ENCODE measurements at regions not wholly inside any gene's neighbourhood (a gene's known extent, or its start where the extent isn't known, plus 50 kb on each side); places are given as distances from the start of the nearest gene placed in this dataset.

DNA sequence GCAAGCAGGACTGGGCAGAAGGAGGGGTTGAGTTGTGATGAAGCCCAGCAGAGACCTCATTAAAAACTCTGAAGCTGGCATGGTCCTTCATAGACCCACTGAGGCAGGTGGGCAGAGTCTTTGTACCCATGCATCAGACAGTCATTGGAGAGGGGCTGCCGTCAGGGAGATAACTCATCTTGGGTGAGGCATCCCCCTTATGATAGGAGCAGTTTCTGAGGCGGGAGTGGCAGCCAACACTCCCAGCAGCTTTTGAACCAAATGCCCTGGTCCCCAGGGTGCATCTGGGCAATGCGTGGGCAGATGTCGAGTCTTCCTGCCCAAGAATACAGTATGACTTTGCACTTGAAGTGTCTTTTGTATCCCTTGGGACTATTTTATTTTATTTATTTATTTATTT lies 68.1 kb downstream of the HTR5A start:
- no peaks in the 10 kb centered on the region for H3K9me3 ChIP-seq (ENCODE audit: control insufficient read depth in 2 of 2, low read length in 2 of 2)
- no peak overlapping the region for H3K27ac ChIP-seq (ENCODE audit: low read depth in 2 of 2, low read length in 2 of 2)
- no peak overlapping the region for H3K4me3 ChIP-seq (ENCODE audit: low read length in 2 of 2)
- peaks cover 2 to 5% of the 10 kb centered on the region in 2 donors for H3K27me3 ChIP-seq (ENCODE audit: control insufficient read depth in 2 of 2, insufficient read depth in 2 of 2, low read length in 2 of 2)
- H3K4me1 ChIP-seq (ENCODE audit: control insufficient read depth in 2 of 2, insufficient read depth in 2 of 2, low read length in 2 of 2), result no peaks in the 10 kb centered on the region
- no peak overlapping the region for H3K9ac ChIP-seq (ENCODE audit: low read depth in 1 of 2, low read length in 2 of 2)
- no peaks in the 10 kb centered on the region for H3K36me3 ChIP-seq (ENCODE audit: control insufficient read depth in 2 of 2, insufficient read depth in 2 of 2, low read length in 2 of 2)

DNA sequence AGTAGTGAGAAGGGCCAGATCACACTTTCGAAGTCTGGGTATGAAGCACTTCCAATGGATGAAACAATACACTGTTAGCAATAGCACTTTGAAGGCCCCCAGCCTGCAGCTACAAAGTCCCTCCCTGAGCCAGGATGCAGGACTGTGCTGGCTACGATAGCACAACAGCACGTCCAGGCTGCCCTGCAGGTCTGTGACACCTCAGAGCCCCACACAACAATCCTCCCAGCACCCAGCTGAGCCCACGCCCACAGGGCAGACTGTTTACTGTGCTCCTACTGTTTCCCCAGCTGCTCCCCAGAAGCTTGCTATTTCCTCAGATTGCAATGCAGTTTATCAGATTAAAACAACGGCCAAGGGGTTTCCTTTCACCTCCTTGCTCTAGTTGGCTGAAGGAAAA lies 71.4 kb downstream of the HTR5A start:
- Histone ChIP-seq H3K36me3 (ENCODE audit: control insufficient read depth in 2 of 2, insufficient read depth in 2 of 2, low read length in 2 of 2) (no peaks in the 10 kb centered on the region), H3K4me3 (ENCODE audit: low read length in 2 of 2) (no peak overlapping the region), H3K9me3 (ENCODE audit: control insufficient read depth in 2 of 2, low read length in 2 of 2) (no peaks in the 10 kb centered on the region), H3K9ac (ENCODE audit: low read depth in 1 of 2, low read length in 2 of 2) (no peak overlapping the region), H3K4me1 (ENCODE audit: control insufficient read depth in 2 of 2, insufficient read depth in 2 of 2, low read length in 2 of 2) (no peaks in the 10 kb centered on the region), H3K27me3 (ENCODE audit: control insufficient read depth in 2 of 2, insufficient read depth in 2 of 2, low read length in 2 of 2) (peaks cover 2 to 5% of the 10 kb centered on the region in 2 donors), H3K27ac (ENCODE audit: low read depth in 2 of 2, low read length in 2 of 2) (no peak overlapping the region)

GRCh38 chr7:155143381-155143780 lies 73.3 kb downstream of the HTR5A start:
- no peak overlapping the region for H3K9ac ChIP-seq (ENCODE audit: low read depth in 1 of 2, low read length in 2 of 2)
- H3K9me3 ChIP-seq (ENCODE audit: control insufficient read depth in 2 of 2, low read length in 2 of 2), result no peaks in the 10 kb centered on the region
- H3K27me3 ChIP-seq (ENCODE audit: control insufficient read depth in 2 of 2, insufficient read depth in 2 of 2, low read length in 2 of 2), result peaks cover 2 to 5% of the 10 kb centered on the region in 2 donors
- H3K4me3 ChIP-seq (ENCODE audit: low read length in 2 of 2), result no peak overlapping the region
- H3K4me1 ChIP-seq (ENCODE audit: control insufficient read depth in 2 of 2, insufficient read depth in 2 of 2, low read length in 2 of 2), result no peaks in the 10 kb centered on the region
- no peaks in the 10 kb centered on the region for H3K36me3 ChIP-seq (ENCODE audit: control insufficient read depth in 2 of 2, insufficient read depth in 2 of 2, low read length in 2 of 2)
- H3K27ac ChIP-seq (ENCODE audit: low read depth in 2 of 2, low read length in 2 of 2), result no peak overlapping the region

- Histone ChIP-seq H3K4me3 (ENCODE audit: low read length in 2 of 2) (no peak overlapping the region), H3K27me3 (ENCODE audit: control insufficient read depth in 2 of 2, insufficient read depth in 2 of 2, low read length in 2 of 2) (peaks cover 2 to 5% of the 10 kb centered on the region in 2 donors), H3K9ac (ENCODE audit: low read depth in 1 of 2, low read length in 2 of 2) (no peak overlapping the region), H3K27ac (ENCODE audit: low read depth in 2 of 2, low read length in 2 of 2) (no peak overlapping the region), H3K4me1 (ENCODE audit: control insufficient read depth in 2 of 2, insufficient read depth in 2 of 2, low read length in 2 of 2) (no peaks in the 10 kb centered on the region), H3K9me3 (ENCODE audit: control insufficient read depth in 2 of 2, low read length in 2 of 2) (no peaks in the 10 kb centered on the region), H3K36me3 (ENCODE audit: control insufficient read depth in 2 of 2, insufficient read depth in 2 of 2, low read length in 2 of 2) (no peaks in the 10 kb centered on the region)
These were observed 74.2 kb downstream of the HTR5A start for GRCh38 chr7:155144371-155144770.

GRCh38 chr7:155145477-155146255 lies 75.5 kb downstream of the HTR5A start:
- Histone ChIP-seq H3K4me1 (ENCODE audit: control insufficient read depth in 2 of 2, insufficient read depth in 2 of 2, low read length in 2 of 2) (no peaks in the 10 kb centered on the region), H3K9ac (ENCODE audit: low read depth in 1 of 2, low read length in 2 of 2) (no peak overlapping the region), H3K27ac (ENCODE audit: low read depth in 2 of 2, low read length in 2 of 2) (no peak overlapping the region), H3K9me3 (ENCODE audit: control insufficient read depth in 2 of 2, low read length in 2 of 2) (no peaks in the 10 kb centered on the region), H3K36me3 (ENCODE audit: control insufficient read depth in 2 of 2, insufficient read depth in 2 of 2, low read length in 2 of 2) (no peaks in the 10 kb centered on the region), H3K4me3 (ENCODE audit: low read length in 2 of 2) (no peak overlapping the region), H3K27me3 (ENCODE audit: control insufficient read depth in 2 of 2, insufficient read depth in 2 of 2, low read length in 2 of 2) (peaks cover 0 to 2% of the 10 kb centered on the region in 2 donors)

DNA sequence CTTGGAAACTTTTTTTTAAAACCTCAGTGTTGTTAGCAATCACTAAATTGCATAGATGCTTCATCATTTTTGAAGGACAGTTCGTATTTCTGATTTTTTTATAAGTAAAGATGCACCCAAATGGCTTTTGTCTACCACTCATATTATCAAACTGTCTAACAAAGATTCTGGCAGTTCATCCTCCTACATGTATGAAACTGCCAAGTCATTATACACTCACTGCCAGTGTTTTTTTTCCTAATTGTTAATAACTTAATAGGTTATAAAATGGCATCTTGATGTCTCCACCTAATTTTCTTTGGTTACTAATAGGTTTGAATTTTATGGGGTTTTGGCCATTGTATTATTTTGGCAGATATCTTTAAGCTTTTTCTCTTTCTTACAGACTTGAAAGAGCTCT lies 77.0 kb downstream of the HTR5A start:
- peaks cover 0 to under 1% of the 10 kb centered on the region in 2 donors for H3K27me3 ChIP-seq (ENCODE audit: control insufficient read depth in 2 of 2, insufficient read depth in 2 of 2, low read length in 2 of 2)
- H3K9me3 ChIP-seq (ENCODE audit: control insufficient read depth in 2 of 2, low read length in 2 of 2), result no peaks in the 10 kb centered on the region
- no peak overlapping the region for H3K4me3 ChIP-seq (ENCODE audit: low read length in 2 of 2)
- no peak overlapping the region for H3K9ac ChIP-seq (ENCODE audit: low read depth in 1 of 2, low read length in 2 of 2)
- no peaks in the 10 kb centered on the region for H3K4me1 ChIP-seq (ENCODE audit: control insufficient read depth in 2 of 2, insufficient read depth in 2 of 2, low read length in 2 of 2)
- H3K36me3 ChIP-seq (ENCODE audit: control insufficient read depth in 2 of 2, insufficient read depth in 2 of 2, low read length in 2 of 2), result no peaks in the 10 kb centered on the region
- H3K27ac ChIP-seq (ENCODE audit: low read depth in 2 of 2, low read length in 2 of 2), result no peak overlapping the region

DNA sequence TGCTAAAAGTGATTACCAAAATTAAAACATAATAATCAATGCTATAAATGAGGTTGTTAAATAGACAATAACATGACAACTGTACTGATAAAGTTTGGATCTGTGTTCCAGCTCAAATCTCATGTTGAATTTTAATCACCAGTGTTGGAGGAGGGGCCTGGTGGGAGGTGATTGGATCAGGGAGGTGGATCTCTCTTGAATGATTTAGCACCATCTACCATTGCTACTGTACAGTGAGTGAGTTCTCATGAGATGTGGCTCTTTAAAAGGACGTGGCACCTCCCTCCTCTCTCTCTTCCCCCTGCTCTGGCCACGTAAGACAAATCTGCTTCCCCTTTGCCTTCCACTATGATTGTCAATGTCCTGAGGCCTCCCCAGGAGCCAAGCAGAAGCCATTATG lies 77.5 kb downstream of the HTR5A start:
- no peaks in the 10 kb centered on the region for H3K4me1 ChIP-seq (ENCODE audit: control insufficient read depth in 2 of 2, insufficient read depth in 2 of 2, low read length in 2 of 2)
- H3K4me3 ChIP-seq (ENCODE audit: low read length in 2 of 2), result no peak overlapping the region
- H3K9ac ChIP-seq (ENCODE audit: low read depth in 1 of 2, low read length in 2 of 2), result no peak overlapping the region
- H3K36me3 ChIP-seq (ENCODE audit: control insufficient read depth in 2 of 2, insufficient read depth in 2 of 2, low read length in 2 of 2), result no peaks in the 10 kb centered on the region
- no peaks in the 10 kb centered on the region for H3K27me3 ChIP-seq (ENCODE audit: control insufficient read depth in 2 of 2, insufficient read depth in 2 of 2, low read length in 2 of 2)
- H3K9me3 ChIP-seq (ENCODE audit: control insufficient read depth in 2 of 2, low read length in 2 of 2), result no peaks in the 10 kb centered on the region
- no peak overlapping the region for H3K27ac ChIP-seq (ENCODE audit: low read depth in 2 of 2, low read length in 2 of 2)

DNA sequence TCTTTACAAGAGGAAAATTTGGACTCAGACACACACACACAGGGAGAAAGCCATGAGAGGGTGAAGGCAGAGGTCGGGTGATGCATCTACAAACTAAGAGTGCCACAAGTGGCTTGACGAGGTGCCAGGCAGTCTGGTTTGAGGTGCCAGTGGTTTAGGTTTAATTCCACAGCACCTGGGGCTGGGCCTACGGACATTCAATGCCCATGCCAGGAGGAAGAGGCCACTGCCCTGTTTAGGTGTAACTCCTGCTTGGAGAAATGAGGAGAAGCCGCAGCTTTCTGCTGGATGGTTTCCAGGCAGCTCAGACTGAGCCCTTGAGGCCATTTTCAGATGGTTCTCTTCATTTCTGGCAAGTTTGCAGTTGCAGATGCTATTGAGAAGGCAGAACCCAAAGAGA lies 83.6 kb downstream of the HTR5A start:
- no peaks in the 10 kb centered on the region for H3K9me3 ChIP-seq (ENCODE audit: control insufficient read depth in 2 of 2, low read length in 2 of 2)
- no peak overlapping the region for H3K9ac ChIP-seq (ENCODE audit: low read depth in 1 of 2, low read length in 2 of 2)

DNA sequence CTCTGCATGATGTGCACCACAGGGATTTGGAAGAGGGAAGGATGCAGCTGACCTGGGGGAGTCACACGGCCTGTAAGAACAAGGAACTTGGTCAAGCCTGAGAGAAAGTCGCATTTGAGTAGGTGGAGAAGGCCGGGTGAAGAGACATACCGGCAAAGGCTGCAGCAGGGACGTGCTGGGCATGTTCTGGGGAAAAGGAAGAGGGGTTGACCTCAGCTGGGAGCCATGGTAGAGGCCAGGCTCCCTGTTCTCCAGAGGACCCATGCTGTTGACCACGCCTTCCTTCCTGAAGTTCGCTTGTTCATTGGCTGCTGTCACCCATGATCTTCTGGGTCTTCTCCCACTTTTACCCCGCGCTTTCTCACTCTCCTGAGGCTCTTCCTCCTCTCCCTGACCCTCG lies 84.5 kb downstream of the HTR5A start:
- H3K27ac ChIP-seq (ENCODE audit: low read depth in 2 of 2, low read length in 2 of 2), result no peak overlapping the region
- no peaks in the 10 kb centered on the region for H3K36me3 ChIP-seq (ENCODE audit: control insufficient read depth in 2 of 2, insufficient read depth in 2 of 2, low read length in 2 of 2)
- no peaks in the 10 kb centered on the region for H3K9me3 ChIP-seq (ENCODE audit: control insufficient read depth in 2 of 2, low read length in 2 of 2)
- H3K9ac ChIP-seq (ENCODE audit: low read depth in 1 of 2, low read length in 2 of 2), result no peak overlapping the region
- H3K27me3 ChIP-seq (ENCODE audit: control insufficient read depth in 2 of 2, insufficient read depth in 2 of 2, low read length in 2 of 2), result peaks cover 0 to 4% of the 10 kb centered on the region in 2 donors
- no peak overlapping the region for H3K4me3 ChIP-seq (ENCODE audit: low read length in 2 of 2)
- H3K4me1 ChIP-seq (ENCODE audit: control insufficient read depth in 2 of 2, insufficient read depth in 2 of 2, low read length in 2 of 2), result no peaks in the 10 kb centered on the region

More for the DNA sequence above, 83.6 kb downstream of the HTR5A start:
- H3K27ac ChIP-seq (ENCODE audit: low read depth in 2 of 2, low read length in 2 of 2), result no peak overlapping the region
- no peak overlapping the region for H3K4me3 ChIP-seq (ENCODE audit: low read length in 2 of 2)
- no peaks in the 10 kb centered on the region for H3K4me1 ChIP-seq (ENCODE audit: control insufficient read depth in 2 of 2, insufficient read depth in 2 of 2, low read length in 2 of 2)
- no peaks in the 10 kb centered on the region for H3K36me3 ChIP-seq (ENCODE audit: control insufficient read depth in 2 of 2, insufficient read depth in 2 of 2, low read length in 2 of 2)
- peaks cover 0 to 4% of the 10 kb centered on the region in 2 donors for H3K27me3 ChIP-seq (ENCODE audit: control insufficient read depth in 2 of 2, insufficient read depth in 2 of 2, low read length in 2 of 2)

- H3K27ac ChIP-seq (ENCODE audit: low read depth in 2 of 2, low read length in 2 of 2), result no peak overlapping the region
- no peaks in the 10 kb centered on the region for H3K27me3 ChIP-seq (ENCODE audit: control insufficient read depth in 2 of 2, insufficient read depth in 2 of 2, low read length in 2 of 2)
- peaks cover 0 to 5% of the 10 kb centered on the region in 2 donors for H3K4me1 ChIP-seq (ENCODE audit: control insufficient read depth in 2 of 2, insufficient read depth in 2 of 2, low read length in 2 of 2)
- H3K36me3 ChIP-seq (ENCODE audit: control insufficient read depth in 2 of 2, insufficient read depth in 2 of 2, low read length in 2 of 2), result no peaks in the 10 kb centered on the region
- no peak overlapping the region for H3K4me3 ChIP-seq (ENCODE audit: low read length in 2 of 2)
- no peaks in the 10 kb centered on the region for H3K9me3 ChIP-seq (ENCODE audit: control insufficient read depth in 2 of 2, low read length in 2 of 2)
- no peak overlapping the region for H3K9ac ChIP-seq (ENCODE audit: low read depth in 1 of 2, low read length in 2 of 2)
These were observed 91.6 kb downstream of the HTR5A start for GRCh38 chr7:155161690-155162089.
